Fibroblast of skin of back (primary cell): ENCODE measurements at regions not wholly inside any gene's neighbourhood (a gene's known extent, or its start where the extent isn't known, plus 50 kb on each side); places are given as distances from the start of the nearest gene placed in this dataset.

Experiments used
- DNase-seq: peaks from one replicate; pipeline ENCODE4 v3.0.0-alpha.2; 2013

GRCh38 chr10:108771106-108771505 is 1152.2 kb downstream of the XPNPEP1 start:
- DNase-seq, result no peak

DNA sequence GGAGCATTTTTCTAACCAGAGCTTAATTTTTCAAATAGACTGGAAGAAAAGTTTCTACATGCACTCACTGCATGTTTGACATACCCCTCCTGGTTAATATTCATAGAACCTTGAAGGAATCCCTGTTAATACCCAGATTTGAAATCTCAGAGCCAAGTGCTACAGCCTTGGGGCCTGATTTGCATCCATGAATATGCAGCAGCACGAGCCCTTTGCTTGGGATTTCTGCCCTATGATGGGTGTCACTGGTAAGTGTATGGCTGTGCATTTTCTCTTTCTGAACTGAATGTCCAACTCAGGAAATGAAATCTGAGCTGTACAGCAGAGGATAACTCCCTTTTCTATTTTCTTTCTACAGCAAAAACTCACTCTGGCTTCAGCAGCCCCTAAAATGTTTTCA is 1157.5 kb downstream of the XPNPEP1 start:
- no peak for DNase-seq

GRCh38 chr10:108757946-108758345 is 1165.4 kb downstream of the XPNPEP1 start:
- DNase-seq, result no peak

DNA sequence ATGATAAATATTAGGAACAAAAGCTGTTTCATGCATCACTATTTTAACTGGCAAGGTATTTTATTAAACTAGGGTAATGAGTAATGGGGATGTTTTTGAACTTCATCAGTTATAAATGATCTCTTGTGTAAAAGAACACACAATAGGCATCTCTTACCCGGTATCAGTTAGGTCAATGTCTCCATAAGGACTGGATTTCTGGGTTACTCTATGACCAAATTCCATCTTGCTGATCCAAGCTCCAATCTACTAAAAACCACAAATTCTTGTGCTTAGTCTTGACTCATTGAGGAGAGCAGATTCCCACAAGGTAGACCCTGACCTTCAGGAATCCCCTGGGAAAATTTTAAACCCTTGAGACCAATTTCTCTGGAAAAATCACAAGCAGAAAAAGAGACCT is 1167.7 kb downstream of the XPNPEP1 start:
- peak; percentile 1 for DNase-seq

- no peak for DNase-seq
These were observed 1170.0 kb downstream of the XPNPEP1 start for GRCh38 chr10:108753326-108753725.

DNA sequence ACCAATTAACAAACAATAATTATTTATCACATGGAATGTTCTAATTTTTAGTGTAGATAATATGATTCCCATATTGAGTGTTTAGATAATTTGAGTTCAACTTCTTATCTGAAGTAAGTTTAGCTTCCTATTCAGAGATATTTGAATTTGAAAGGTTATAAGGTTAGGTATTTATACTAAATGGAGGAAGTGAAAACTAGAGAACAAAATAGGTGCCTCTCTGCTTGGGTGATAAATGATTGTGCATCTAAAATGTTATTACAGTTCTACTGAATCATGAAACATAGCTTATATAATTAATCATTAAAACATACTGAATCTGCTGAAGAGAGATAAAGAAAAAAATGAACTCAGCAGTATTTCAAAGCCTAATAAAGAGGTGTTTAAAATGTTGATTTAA is 1174.3 kb downstream of the XPNPEP1 start:
- DNase-seq, result no peak

DNA sequence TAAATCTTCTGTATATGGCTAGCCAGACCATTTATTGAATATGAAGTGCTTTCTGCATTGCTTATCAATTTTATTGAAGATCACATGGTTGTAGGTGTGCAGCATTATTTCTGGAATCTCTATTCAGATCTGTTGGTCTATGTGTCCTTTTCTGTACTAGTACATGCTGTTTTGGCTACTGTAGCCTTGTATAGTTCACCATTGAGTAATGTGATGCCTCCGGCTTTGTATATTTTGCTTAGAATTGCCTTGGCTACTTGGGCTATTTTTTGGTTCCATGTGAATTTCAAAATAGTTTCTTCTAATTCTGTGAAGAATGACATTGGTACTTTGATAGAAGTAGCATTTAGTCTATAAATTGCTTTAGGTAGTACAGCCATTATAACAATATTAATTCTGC is 1187.2 kb downstream of the XPNPEP1 start:
- no peak for DNase-seq

GRCh38 chr10:108735380-108735779 is 1187.9 kb downstream of the XPNPEP1 start:
- peak; percentile 62 for DNase-seq

DNA sequence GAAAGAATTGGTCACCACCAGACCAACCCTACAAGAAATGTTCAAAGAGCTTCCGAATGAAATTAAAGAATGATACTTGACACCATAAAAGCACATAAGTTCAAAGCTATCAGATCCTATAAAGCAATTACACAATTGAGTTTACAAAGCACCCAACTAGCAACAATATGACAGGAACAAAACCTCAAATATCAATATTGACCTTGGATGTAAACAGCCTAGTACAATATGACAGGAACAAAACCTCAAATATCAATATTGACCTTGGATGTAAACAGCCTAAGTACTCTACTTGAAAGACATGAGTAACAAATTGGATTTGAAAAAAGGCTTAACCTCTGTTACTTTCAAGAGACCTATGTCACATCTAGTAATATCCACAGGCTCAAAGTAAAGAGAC is 1201.4 kb downstream of the XPNPEP1 start:
- no peak for DNase-seq

GRCh38 chr10:108716352-108716751 is 1207.0 kb downstream of the XPNPEP1 start:
- no peak for DNase-seq

DNA sequence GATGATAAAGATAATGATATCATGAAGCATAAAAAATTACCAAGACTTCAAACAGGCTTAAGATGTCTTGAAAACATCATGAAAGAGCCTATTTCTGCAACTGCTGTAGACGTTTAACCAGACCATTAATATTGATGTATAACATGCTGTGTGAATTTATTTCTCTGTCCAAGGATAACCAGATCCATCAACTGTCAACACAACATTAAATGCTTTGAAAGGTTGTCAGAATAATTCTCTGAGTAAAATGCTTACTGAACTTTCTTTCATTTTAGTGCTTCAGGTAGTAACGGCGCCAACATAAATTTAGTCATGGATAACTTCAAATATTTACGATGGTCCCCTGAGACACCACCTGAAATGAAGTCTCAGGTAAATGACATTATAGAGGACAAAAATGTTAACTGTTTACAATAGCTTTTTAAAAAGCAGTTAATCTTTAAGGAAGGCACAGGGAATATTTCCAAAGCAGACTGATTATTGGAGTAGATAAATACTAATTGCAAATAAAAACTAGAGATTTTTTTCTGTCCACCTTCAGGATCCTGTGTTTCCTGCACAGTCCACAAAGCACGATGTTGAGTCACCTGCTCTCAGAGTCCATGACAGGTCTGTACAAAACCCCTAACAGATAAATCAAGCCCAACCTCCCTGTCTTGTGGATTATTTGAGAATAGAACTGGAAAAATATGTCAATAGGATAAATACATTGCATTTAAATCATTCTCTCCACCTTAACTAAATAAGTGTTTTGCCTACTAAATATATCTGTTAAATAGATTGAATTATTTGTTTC is 1213.2 kb downstream of the XPNPEP1 start:
- no peak for DNase-seq

DNA sequence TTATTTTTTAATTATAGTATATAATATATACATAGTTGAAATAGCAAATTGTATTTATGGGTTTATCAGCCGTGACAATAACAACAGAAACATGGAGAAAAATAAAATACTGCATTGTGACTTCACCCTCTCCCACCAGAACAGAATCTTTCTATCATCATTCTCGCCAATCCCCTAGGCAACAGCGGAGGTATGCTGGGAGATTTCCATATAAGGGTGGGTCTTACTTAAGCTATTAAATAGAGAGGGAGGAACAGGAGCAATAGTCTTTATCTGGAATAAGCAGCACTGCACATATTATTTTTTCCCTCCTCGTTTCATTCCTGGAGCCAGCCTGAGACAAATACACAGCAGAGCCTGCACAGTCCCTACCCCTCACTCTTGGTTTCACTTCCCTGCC is 1214.9 kb downstream of the XPNPEP1 start:
- DNase-seq, result no peak

DNA sequence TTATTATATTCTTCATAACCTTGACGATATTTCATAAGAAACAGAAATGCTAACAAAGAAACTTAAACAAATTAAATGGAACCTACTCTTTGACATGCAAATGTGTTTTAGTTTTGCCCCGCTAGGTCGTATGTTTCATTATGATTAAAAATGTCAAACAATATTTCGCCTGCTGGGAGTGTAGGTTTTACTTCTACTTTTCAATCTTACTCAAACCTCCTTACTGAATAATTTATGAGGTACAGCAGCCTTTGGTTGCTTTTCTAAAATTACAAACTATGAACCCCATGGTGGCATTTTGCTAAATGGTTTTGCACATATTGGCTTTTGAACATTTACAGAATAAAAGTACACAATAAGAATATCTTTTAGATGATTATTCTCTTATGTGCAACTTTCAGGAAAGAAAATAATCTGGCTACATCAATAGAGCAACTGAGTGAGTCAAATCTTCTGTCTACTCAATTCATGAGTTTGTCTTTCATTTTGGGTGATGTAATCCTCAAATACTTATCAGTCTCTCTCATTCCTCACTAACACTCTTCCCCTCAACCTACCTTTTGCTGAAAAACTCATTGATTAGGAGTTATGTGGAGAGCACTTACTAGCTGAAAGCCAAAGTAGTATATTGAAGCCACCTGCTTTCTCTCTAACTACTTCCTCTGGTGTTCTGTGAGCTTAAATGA is 1226.4 kb downstream of the XPNPEP1 start:
- no peak for DNase-seq

- no peak for DNase-seq
These were observed 1232.2 kb downstream of the XPNPEP1 start for GRCh38 chr10:108691126-108691525.

DNA sequence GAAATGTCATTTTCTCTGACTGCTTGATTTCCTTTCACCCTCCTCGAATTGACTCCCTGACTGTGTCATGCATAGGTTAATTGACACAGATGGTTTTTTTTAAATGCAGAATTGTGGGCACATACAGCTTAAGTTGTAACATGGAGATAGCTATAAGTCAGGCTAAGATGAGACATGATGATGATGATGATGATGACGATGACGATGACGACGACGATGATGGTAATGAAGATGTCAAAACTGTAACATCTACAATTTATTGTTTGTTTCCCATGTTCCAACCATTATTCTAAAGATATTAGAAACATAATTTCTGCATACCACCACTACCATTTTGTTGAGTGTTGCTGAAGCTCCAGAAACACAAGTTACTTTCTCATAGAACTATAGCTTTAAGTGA is 1232.8 kb downstream of the XPNPEP1 start:
- DNase-seq, result no peak

DNA sequence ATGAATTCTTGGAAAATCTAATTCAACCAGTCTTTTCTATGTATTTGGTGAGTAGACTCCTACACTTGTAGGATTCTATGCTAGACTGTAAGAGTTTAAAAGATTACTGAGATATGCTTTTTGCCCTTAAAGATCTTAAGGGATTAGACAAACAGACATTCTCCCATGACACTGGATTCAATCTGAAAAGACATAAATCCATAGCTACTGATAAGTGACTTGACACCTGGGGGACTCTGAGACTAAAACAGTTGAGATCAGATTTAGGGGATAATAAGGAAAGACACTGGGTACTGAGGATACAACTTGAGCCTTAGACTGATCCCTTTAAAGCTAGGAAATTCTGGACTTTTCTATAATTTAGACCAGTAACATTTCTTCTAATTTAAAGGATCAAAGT is 1233.4 kb downstream of the XPNPEP1 start:
- no peak for DNase-seq

DNA sequence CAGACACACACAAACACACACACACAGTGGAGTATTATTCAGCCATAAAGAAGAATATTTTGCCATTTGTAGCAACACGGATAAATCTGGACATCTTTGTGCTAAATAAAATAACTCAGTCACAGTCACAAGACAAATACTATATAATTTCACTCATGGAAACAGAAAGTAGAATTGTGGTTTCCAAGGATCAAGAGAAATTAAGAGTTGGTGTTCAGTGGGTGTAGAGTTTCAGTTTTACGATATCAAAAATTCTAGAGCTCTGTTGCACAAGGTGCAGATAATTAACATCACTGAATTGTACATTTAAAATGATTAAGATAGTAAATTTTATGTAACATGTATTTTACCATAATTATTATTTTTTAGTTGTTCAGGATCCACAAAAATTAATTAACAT is 1235.0 kb downstream of the XPNPEP1 start:
- no peak for DNase-seq

DNA sequence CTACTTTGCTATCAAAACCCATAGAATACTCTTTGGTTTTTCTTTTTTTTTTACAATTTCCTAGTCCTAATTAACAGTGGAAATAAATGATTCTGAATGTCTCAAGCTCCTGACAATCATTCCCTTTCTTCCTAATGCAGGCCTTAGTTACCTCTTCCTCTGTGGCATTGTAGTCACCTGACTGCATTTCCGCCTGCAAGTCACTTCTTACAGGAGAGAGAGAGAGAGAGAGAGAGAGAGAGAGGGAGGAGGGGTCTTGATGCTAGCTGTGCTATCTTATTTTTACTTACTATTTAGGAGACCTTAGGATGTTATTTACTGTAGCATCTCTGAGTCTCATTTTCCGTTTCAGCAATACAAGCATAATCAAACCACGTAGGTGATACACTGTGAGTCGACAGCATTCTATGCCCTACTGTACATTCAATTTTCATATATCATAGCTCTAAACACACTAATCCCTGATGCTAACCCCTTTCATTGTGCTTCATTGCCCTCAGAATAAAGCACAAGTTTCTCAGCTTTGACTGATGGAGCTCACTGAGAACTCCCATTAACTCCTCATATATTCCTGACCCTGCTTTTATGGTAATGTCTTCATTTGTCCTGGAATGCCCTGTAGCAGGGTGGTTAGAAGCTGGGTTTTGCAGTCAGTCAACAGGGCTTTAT is 1237.3 kb downstream of the XPNPEP1 start:
- no peak for DNase-seq

DNA sequence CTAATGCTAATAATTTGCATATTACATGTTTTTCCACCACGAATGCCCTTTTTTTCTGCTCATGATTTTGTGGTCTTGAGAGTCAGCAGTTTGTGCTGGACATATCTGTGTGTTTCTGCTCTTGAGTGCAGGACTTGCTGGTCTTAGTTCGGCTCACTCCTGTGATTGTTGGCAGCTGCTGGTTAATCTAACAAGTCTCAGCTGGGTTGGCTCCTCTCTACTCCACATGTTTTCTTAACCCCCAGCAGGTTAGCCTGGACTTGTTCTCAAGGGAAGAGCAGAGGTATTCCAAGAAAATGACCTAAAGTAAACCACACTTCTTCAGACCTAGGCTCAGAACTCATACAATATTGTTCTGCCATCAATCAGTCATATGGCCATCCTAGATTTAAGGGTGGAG is 1238.9 kb downstream of the XPNPEP1 start:
- no peak for DNase-seq

- DNase-seq, result no peak
These were observed 1249.6 kb downstream of the XPNPEP1 start for GRCh38 chr10:108673741-108674140.

DNA sequence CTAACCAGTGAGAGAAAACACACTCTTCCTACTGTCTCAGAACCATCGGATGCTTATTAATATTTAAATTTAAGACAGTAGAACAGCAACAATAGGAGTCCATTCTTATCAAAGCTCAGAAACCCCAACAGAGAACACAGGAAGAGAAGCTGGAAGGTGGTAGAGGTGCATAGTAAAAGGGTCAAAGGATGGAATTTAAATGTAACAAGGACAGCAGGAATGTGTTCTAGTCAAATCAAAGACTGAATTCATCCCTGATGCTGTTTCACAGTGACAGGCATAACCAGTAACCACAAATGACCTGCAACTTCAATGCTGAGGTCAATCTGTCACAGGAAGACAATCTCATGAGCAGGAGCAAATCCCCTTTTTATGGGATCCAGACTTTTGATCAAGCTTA is 1259.7 kb downstream of the XPNPEP1 start:
- no peak for DNase-seq

DNA sequence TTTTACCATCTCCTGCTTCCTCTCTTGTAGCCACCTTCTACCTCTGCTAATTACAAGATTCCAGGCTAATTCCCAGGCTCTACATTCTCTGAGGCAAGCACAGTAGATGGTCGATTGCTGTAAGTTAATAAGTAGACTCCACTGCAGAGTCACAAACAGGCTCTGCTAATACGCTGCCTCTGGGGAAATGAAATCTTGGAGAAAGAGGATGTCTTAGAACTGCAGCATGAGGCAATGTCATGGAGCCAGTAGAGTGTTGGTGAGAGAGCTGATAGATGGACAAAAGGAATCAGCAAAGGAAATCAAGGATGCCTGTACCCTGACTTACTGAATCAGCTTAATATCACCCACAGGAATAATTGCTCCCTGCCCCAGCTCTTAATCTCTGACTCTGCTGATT is 1260.3 kb downstream of the XPNPEP1 start:
- no peak for DNase-seq

- DNase-seq, result no peak
These were observed 1268.3 kb downstream of the XPNPEP1 start for GRCh38 chr10:108655057-108655456.

DNA sequence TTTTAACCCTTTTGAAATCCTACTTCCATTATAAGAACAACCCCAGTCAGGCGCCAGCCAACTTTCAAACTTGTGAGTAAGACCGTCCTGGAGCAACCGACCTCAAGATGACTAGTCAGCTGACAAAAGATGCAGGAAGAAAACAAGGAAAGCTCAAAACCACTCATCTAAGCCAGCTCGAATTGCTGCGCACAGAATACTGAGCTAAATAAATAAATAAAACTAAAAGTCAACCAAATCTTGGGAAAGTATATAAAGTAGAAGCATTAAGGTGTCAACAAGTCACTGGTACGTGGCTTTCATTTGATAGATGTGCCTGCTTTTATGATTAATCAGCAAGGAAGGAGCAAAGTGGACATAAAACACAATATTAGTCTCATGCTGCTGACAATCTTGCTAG is 1269.8 kb downstream of the XPNPEP1 start:
- DNase-seq, result no peak
